SK-N-SH (cell line): ENCODE measurements at regions not wholly inside any gene's neighbourhood (a gene's known extent, or its start where the extent isn't known, plus 50 kb on each side); places are given as distances from the start of the nearest gene placed in this dataset.

ENCODE experiments used
- CTCF ChIA-PET: fragments of 300-600, 350-600 bp; formaldehyde crosslinking; extraction: SDS; loops from one replicate; lab custom pipeline; 2021; lab: Yijun Ruan, JAX
- POLR2A ChIA-PET: fragments of 350-600 bp; sonication (Branson Sonifier 250); formaldehyde crosslinking; extraction: SDS; loops from one replicate; lab custom pipeline; 2020; ENCODE audit warnings: antibody characterized with exemption, inconsistent platforms; lab: Yijun Ruan, JAX
- DNase-seq: peaks from one replicate; pipeline ENCODE4 v3.0.0; 2012
- H2AFZ ChIP-seq: fragments of 200-600 bp; sonication (generic); 2 replicates; pipeline ENCODE4 v1.8.1; 2016; ENCODE audit warnings: antibody characterized with exemption, mild to moderate bottlenecking, low read depth
- H3F3A ChIP-seq: fragments of 200-600 bp; sonication (generic); replicated peaks from 2 replicates; pipeline ENCODE3; 2016; ENCODE audit warnings: antibody characterized with exemption, mild to moderate bottlenecking; ENCODE audit not compliant: insufficient read depth
- H3K27ac ChIP-seq, 2 experiments: fragments of 200-500 bp in 1 of 2; fragments of 200-600 bp in 1 of 2; sonication (Bioruptor generic) in 1 of 2; sonication (generic), shearing (Covaris generic) in 1 of 2; 2 replicates each; pipeline versions ENCODE4 v1.5.1 to v1.6.1; 2014 to 2016; ENCODE audit warnings: low read depth in 2 of 2, inconsistent platforms in 1 of 2, low read length in 1 of 2, mild to moderate bottlenecking in 1 of 2, mixed read lengths in 1 of 2
- H3K27me3 ChIP-seq: fragments of 200-600 bp; sonication (generic), shearing (Covaris generic); 2 replicates; pipeline ENCODE4 v1.6.1; 2016; ENCODE audit warnings: mixed run types; ENCODE audit not compliant: insufficient read depth
- H3K36me3 ChIP-seq, 2 experiments: fragments of 200-500 bp in 1 of 2; fragments of 200-600 bp in 1 of 2; sonication (Bioruptor generic) in 1 of 2; sonication (generic) in 1 of 2; replicated peaks in 1 of 2; 2 replicates each; pipeline versions ENCODE3 to v1.5.1; 2014 to 2016; ENCODE audit warnings: low read length in 1 of 2, mild to moderate bottlenecking in 1 of 2; ENCODE audit not compliant: insufficient read depth in 2 of 2, control insufficient read depth in 1 of 2
- H3K4me1 ChIP-seq, 2 experiments: fragments of 200-500 bp in 1 of 2; fragments of 200-600 bp in 1 of 2; sonication (Bioruptor generic) in 1 of 2; sonication (generic), shearing (Covaris generic) in 1 of 2; 2 replicates each; pipeline versions ENCODE4 v1.5.1 to v1.6.1; 2014 to 2016; ENCODE audit warnings: low read depth in 1 of 2, low read length in 1 of 2, mixed run types in 1 of 2; ENCODE audit not compliant: insufficient read depth in 2 of 2, control insufficient read depth in 1 of 2
- H3K4me2 ChIP-seq: fragments of 200-600 bp; sonication (generic), shearing (Covaris generic); 2 replicates; pipeline ENCODE4 v1.6.1; 2017; ENCODE audit warnings: mixed run types
- H3K4me3 ChIP-seq, 2 experiments: fragments of 200-500 bp in 1 of 2; fragments of 200-600 bp in 1 of 2; sonication (Bioruptor generic) in 1 of 2; sonication (generic), shearing (Covaris generic) in 1 of 2; 2 replicates each; pipeline versions ENCODE4 v1.5.1 to v1.8.1; 2014 to 2016; ENCODE audit warnings: low read depth in 2 of 2, inconsistent platforms in 1 of 2, low read length in 1 of 2, mild to moderate bottlenecking in 1 of 2, mixed read lengths in 1 of 2, moderate library complexity in 1 of 2
- H3K79me2 ChIP-seq: fragments of 200-600 bp; sonication (generic); 2 replicates; pipeline ENCODE4 v1.8.1; 2017; ENCODE audit warnings: mild to moderate bottlenecking; ENCODE audit not compliant: insufficient read depth
- H3K9ac ChIP-seq: fragments of 200-600 bp; sonication (generic); 2 replicates; pipeline ENCODE4 v1.6.1; 2017; ENCODE audit warnings: mixed run types
- H3K9me2 ChIP-seq: fragments of 200-600 bp; sonication (generic); 2 replicates; pipeline ENCODE4 v1.6.1; 2017; ENCODE audit warnings: mixed run types
- H3K9me3 ChIP-seq: fragments of 200-600 bp; sonication (generic); 2 replicates; pipeline ENCODE4 v1.6.1; 2017; ENCODE audit warnings: mixed run types, mild to moderate bottlenecking, moderate library complexity
- H4K20me1 ChIP-seq: fragments of 200-600 bp; sonication (generic); 2 replicates; pipeline ENCODE4 v1.6.1; 2017; ENCODE audit warnings: mild to moderate bottlenecking, mixed run types; ENCODE audit not compliant: insufficient read depth
- EP300 ChIP-seq, 2 experiments: IDR thresholded peaks; 2 replicates each; pipeline versions ENCODE4 v1.4.0 to v1.6.1; 2012; ENCODE audit warnings: borderline replicate concordance in 1 of 2, low read depth in 1 of 2, low read length in 1 of 2
- FOXM1 ChIP-seq: IDR thresholded peaks from 2 replicates; pipeline ENCODE4 v1.4.0; 2012; ENCODE audit warnings: low read depth, mild to moderate bottlenecking
- GABPA ChIP-seq: IDR thresholded peaks from 2 replicates; pipeline ENCODE4 v1.4.0; 2012; ENCODE audit warnings: low read depth, mild to moderate bottlenecking
- JUND ChIP-seq: IDR thresholded peaks from 2 replicates; pipeline ENCODE4 v1.4.0; 2012
- MEF2A ChIP-seq: IDR thresholded peaks from 2 replicates; pipeline ENCODE4 v1.4.0; 2012; ENCODE audit warnings: low read depth, borderline replicate concordance
- NFIC ChIP-seq: IDR thresholded peaks from 2 replicates; pipeline ENCODE4 v1.4.0; 2012; ENCODE audit warnings: borderline replicate concordance
- POLR2AphosphoS5 ChIP-seq: IDR thresholded peaks from 2 replicates; pipeline ENCODE4 v1.6.1; 2012; ENCODE audit warnings: low read depth, low read length
- RAD21 ChIP-seq: IDR thresholded peaks from 2 replicates; pipeline ENCODE4 v1.6.1; 2012; ENCODE audit warnings: mild to moderate bottlenecking, low read length
- SIN3A ChIP-seq: IDR thresholded peaks from 2 replicates; pipeline ENCODE4 v1.6.1; 2012; ENCODE audit warnings: low read depth, mild to moderate bottlenecking, low read length, moderate library complexity, borderline replicate concordance
- WGBS: methylation state at CpG from one replicate; pipeline ENCODE4 v1.1.6; 2017; ENCODE audit warnings: low lambda C conversion rate; 5-methylcytosine and 5-hydroxymethylcytosine counted together
- TF ChIP-seq, protein P1 (sequence below): IDR thresholded peaks from 2 replicates; pipeline ENCODE4 v1.4.0; 2012; ENCODE audit warnings: low read depth, borderline replicate concordance
- TF ChIP-seq, protein P2 (sequence below): fragments of 150-350 bp; IDR thresholded peaks from 2 replicates; pipeline ENCODE4 v1.6.1; 2017; ENCODE audit warnings: antibody characterized with exemption, low read length, low read depth, borderline replicate concordance
- TF ChIP-seq, protein P3 (sequence below): fragments of 200-600 bp; sonication (generic); IDR thresholded peaks from 2 replicates; pipeline ENCODE4 v1.6.1; 2017; ENCODE audit warnings: antibody characterized with exemption, mild to moderate bottlenecking, moderate library complexity
- TF ChIP-seq, protein P4 (sequence below): IDR thresholded peaks from 2 replicates; pipeline ENCODE4 v1.4.0; 2012; ENCODE audit warnings: low read depth
- TF ChIP-seq, protein P5 (sequence below): IDR thresholded peaks from 2 replicates; pipeline ENCODE4 v1.6.1; 2012; ENCODE audit warnings: mild to moderate bottlenecking, low read depth, low read length, moderate library complexity

DNA sequence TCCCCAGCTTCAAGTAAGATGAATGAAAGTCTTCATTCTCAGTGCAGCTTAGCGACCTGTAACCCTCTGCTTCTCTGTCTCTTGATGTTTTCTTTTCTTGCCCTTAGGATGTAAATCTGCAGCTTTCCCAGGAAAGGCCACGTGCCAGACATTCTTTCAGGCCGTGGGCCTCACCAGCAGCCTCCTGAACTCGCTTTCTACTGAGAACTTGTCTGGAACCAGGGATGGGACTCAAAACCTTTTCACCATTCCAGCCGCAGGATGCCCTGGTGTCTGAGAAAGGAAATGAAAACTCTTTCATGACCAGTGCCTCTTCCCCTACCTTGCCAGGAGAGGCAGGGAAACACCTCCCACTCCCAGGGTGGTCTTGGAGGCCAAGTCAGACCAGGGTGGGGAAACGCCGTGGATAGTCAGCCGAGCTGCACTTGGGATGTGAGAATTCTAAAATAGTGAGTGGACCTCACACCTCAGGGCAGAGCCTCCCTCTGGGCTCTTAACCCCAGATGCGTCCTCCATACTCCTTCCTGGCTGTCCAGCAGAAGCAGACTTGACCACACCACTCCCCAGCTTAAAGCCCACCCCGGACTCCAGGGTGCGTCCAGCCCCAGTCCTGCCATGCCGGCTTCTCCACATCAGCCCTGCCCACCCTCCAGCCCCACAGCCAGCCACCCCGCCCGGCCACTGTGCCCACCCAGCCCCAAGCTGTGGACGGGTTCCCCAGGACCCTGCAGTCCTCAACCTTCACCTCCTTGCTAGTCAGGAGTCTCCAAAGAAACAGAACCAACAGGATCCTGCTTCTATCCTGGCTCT, 115.5 kb downstream of the TWIST2 start:
- no peak overlapping the region for H2AFZ ChIP-seq
- H4K20me1 ChIP-seq, result no peaks in the 10 kb centered on the region
- DNase-seq, result no peak
- no peaks in the 10 kb centered on the region for H3K27me3 ChIP-seq
- H3K79me2 ChIP-seq, result no peaks in the 10 kb centered on the region
- no peaks in the 10 kb centered on the region for H3F3A ChIP-seq
- no peak overlapping the region for H3K4me3 ChIP-seq
- POLR2A ChIA-PET, result no interaction called here
- H3K27ac ChIP-seq, result no peak overlapping the region
- H3K9ac ChIP-seq, result no peak overlapping the region
- CTCF ChIA-PET, result no interaction called here
- 63% methylated on average over 14 of the region's 15 CpGs for WGBS
- no peak overlapping the region for H3K4me2 ChIP-seq
- no peaks in the 10 kb centered on the region for H3K36me3 ChIP-seq
- no peaks in the 10 kb centered on the region for H3K9me3 ChIP-seq
- no peaks in the 10 kb centered on the region for H3K4me1 ChIP-seq
- TF ChIP-seq MEF2A, result no peak
- no peak for TF ChIP-seq RAD21
- TF ChIP-seq, protein P1, sequence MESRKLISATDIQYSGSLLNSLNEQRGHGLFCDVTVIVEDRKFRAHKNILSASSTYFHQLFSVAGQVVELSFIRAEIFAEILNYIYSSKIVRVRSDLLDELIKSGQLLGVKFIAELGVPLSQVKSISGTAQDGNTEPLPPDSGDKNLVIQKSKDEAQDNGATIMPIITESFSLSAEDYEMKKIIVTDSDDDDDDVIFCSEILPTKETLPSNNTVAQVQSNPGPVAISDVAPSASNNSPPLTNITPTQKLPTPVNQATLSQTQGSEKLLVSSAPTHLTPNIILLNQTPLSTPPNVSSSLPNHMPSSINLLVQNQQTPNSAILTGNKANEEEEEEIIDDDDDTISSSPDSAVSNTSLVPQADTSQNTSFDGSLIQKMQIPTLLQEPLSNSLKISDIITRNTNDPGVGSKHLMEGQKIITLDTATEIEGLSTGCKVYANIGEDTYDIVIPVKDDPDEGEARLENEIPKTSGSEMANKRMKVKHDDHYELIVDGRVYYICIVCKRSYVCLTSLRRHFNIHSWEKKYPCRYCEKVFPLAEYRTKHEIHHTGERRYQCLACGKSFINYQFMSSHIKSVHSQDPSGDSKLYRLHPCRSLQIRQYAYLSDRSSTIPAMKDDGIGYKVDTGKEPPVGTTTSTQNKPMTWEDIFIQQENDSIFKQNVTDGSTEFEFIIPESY, result no peak
- TF ChIP-seq, protein P2, sequence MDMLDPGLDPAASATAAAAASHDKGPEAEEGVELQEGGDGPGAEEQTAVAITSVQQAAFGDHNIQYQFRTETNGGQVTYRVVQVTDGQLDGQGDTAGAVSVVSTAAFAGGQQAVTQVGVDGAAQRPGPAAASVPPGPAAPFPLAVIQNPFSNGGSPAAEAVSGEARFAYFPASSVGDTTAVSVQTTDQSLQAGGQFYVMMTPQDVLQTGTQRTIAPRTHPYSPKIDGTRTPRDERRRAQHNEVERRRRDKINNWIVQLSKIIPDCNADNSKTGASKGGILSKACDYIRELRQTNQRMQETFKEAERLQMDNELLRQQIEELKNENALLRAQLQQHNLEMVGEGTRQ, result no peak
- TF ChIP-seq EP300 (IDR thresholded peaks at IDR 0.05; ENCODE audit: borderline replicate concordance in 1 of 2, low read depth in 1 of 2, low read length in 1 of 2), result no peak
- no peak for TF ChIP-seq GABPA
- TF ChIP-seq, protein P3, sequence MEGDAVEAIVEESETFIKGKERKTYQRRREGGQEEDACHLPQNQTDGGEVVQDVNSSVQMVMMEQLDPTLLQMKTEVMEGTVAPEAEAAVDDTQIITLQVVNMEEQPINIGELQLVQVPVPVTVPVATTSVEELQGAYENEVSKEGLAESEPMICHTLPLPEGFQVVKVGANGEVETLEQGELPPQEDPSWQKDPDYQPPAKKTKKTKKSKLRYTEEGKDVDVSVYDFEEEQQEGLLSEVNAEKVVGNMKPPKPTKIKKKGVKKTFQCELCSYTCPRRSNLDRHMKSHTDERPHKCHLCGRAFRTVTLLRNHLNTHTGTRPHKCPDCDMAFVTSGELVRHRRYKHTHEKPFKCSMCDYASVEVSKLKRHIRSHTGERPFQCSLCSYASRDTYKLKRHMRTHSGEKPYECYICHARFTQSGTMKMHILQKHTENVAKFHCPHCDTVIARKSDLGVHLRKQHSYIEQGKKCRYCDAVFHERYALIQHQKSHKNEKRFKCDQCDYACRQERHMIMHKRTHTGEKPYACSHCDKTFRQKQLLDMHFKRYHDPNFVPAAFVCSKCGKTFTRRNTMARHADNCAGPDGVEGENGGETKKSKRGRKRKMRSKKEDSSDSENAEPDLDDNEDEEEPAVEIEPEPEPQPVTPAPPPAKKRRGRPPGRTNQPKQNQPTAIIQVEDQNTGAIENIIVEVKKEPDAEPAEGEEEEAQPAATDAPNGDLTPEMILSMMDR, result no peak
- TF ChIP-seq FOXM1, result no peak
- TF ChIP-seq NFIC, result no peak
- TF ChIP-seq POLR2AphosphoS5, result no peak
- TF ChIP-seq, protein P4, sequence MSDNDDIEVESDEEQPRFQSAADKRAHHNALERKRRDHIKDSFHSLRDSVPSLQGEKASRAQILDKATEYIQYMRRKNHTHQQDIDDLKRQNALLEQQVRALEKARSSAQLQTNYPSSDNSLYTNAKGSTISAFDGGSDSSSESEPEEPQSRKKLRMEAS, result no peak
- no peak for TF ChIP-seq SIN3A
- TF ChIP-seq JUND, result no peak
- TF ChIP-seq, protein P5, sequence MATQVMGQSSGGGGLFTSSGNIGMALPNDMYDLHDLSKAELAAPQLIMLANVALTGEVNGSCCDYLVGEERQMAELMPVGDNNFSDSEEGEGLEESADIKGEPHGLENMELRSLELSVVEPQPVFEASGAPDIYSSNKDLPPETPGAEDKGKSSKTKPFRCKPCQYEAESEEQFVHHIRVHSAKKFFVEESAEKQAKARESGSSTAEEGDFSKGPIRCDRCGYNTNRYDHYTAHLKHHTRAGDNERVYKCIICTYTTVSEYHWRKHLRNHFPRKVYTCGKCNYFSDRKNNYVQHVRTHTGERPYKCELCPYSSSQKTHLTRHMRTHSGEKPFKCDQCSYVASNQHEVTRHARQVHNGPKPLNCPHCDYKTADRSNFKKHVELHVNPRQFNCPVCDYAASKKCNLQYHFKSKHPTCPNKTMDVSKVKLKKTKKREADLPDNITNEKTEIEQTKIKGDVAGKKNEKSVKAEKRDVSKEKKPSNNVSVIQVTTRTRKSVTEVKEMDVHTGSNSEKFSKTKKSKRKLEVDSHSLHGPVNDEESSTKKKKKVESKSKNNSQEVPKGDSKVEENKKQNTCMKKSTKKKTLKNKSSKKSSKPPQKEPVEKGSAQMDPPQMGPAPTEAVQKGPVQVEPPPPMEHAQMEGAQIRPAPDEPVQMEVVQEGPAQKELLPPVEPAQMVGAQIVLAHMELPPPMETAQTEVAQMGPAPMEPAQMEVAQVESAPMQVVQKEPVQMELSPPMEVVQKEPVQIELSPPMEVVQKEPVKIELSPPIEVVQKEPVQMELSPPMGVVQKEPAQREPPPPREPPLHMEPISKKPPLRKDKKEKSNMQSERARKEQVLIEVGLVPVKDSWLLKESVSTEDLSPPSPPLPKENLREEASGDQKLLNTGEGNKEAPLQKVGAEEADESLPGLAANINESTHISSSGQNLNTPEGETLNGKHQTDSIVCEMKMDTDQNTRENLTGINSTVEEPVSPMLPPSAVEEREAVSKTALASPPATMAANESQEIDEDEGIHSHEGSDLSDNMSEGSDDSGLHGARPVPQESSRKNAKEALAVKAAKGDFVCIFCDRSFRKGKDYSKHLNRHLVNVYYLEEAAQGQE, result no peak
- H3K9me2 ChIP-seq, result no peaks in the 10 kb centered on the region
